ENCODE measurements at regions not wholly inside any gene's neighbourhood (a gene's known extent, or its start where the extent isn't known, plus 50 kb on each side); places are given as distances from the start of the nearest gene placed in this dataset.
"Not testable (repeated sequence)": the region's sequence is repeated elsewhere in the genome, so short reads cannot be mapped to it uniquely, and the experiment has no call there.

- DNase-seq (ENCODE audit: low read depth in 2 of 2) = no peak
Measured at GRCh38 chr1:30532621-30533020, 190.8 kb downstream of the MATN1 start.

GRCh38 chr1:30527511-30528140 lies 195.8 kb downstream of the MATN1 start:
- no peak for DNase-seq (ENCODE audit: low read depth in 2 of 2)

- no peak for DNase-seq (ENCODE audit: low read depth in 2 of 2)
Measured at GRCh38 chr1:30526652-30527345, 196.6 kb downstream of the MATN1 start.

- DNase-seq (ENCODE audit: low read depth in 2 of 2) = no peak
Measured at GRCh38 chr1:30525971-30526651, 197.3 kb downstream of the MATN1 start.

GRCh38 chr1:30525631-30525970 lies 197.8 kb downstream of the MATN1 start:
- DNase-seq (ENCODE audit: low read depth in 2 of 2) = no peak

- no peak for DNase-seq (ENCODE audit: low read depth in 2 of 2)
Measured at GRCh38 chr1:30524840-30525617, 198.4 kb downstream of the MATN1 start.

- DNase-seq (ENCODE audit: low read depth in 2 of 2) = not testable (repeated sequence)
Measured at GRCh38 chr1:30524025-30524555, 199.3 kb downstream of the MATN1 start.

GRCh38 chr1:30523055-30524020 lies 200.0 kb downstream of the MATN1 start:
- no peak for DNase-seq (ENCODE audit: low read depth in 2 of 2)

- DNase-seq (ENCODE audit: low read depth in 2 of 2) = no peak
Measured at GRCh38 chr1:30522031-30523004, 201.1 kb downstream of the MATN1 start.

- no peak for DNase-seq (ENCODE audit: low read depth in 2 of 2)
Measured at GRCh38 chr1:30521261-30521865, 202.0 kb downstream of the MATN1 start.

- DNase-seq (ENCODE audit: low read depth in 2 of 2) = no peak
Measured at GRCh38 chr1:30520476-30520875, 202.9 kb downstream of the MATN1 start.

- DNase-seq (ENCODE audit: low read depth in 2 of 2) = no peak
Measured at GRCh38 chr1:30519201-30519763, 204.1 kb downstream of the MATN1 start.

- DNase-seq (ENCODE audit: low read depth in 2 of 2) = no peak
Measured at GRCh38 chr1:30518696-30519095, 204.7 kb downstream of the MATN1 start.

GRCh38 chr1:30518186-30518585 lies 205.2 kb downstream of the MATN1 start:
- no peak for DNase-seq (ENCODE audit: low read depth in 2 of 2)

- DNase-seq (ENCODE audit: low read depth in 2 of 2) = not testable (repeated sequence)
Measured at GRCh38 chr1:30517666-30518065, 205.7 kb downstream of the MATN1 start.

- not testable (repeated sequence) for DNase-seq (ENCODE audit: low read depth in 2 of 2)
Measured at GRCh38 chr1:30517241-30517640, 206.1 kb downstream of the MATN1 start.

- DNase-seq (ENCODE audit: low read depth in 2 of 2) = no peak
Measured at GRCh38 chr1:30516485-30516858, 206.9 kb downstream of the MATN1 start.

GRCh38 chr1:30515755-30516484 lies 207.5 kb downstream of the MATN1 start:
- DNase-seq (ENCODE audit: low read depth in 2 of 2) = no peak
